ENCODE measurements at regions not wholly inside any gene's neighbourhood (a gene's known extent, or its start where the extent isn't known, plus 50 kb on each side); places are given as distances from the start of the nearest gene placed in this dataset.

DNA sequence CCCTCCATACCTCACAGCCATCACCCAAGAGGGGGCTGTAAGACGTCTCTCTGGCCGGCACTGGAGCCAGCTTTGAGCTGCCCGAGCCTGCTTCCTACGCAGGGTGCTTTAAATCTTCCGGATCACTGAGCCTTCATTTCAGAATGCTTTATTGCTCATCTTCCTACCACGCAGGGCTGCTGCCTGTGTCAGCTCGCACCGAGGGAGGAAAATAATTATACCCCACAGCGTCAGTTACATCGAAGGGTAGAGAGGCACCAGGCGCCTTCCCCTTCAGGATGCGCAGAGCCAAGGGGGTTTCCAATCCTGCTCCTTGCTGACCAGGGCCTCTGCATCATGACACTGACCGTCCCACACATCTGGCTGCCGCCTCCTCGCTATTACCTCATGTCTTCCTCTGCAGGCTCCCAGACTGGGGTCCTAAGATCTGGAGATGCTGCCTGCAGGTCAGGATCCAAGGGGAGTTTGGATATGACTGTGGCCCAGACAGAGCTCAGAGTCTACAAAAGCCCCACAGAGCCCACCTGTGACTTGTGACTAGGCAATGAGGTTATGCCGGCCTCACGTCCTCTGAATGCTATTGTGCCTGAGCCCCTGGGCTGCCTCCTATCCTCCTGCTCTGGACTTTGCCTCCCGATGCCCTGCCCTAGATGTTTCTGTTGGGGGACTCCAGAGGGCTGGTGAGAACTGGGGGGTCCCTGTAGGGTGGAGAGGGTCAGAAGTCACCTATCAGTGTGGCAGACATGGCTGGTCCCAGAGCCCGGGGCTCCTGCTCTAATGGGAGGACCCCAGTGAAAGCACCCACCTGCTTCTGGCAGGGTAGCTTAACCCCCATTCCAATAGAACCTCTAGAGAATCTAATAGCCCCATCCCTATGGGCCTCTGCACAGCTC lies 220.3 kb upstream of the RTL1 start:
- Histone ChIP-seq H3K27me3 (ENCODE audit: control insufficient read depth in 1 of 2, insufficient read depth in 2 of 2, low read length in 2 of 2) (peaks cover 7 to 64% of the 10 kb centered on the region in 2 experiments), H3K9ac (ENCODE audit: insufficient read depth, low read depth, low read length) (no peak overlapping the region), H3K4me1 (ENCODE audit: insufficient read depth, low read length) (no peaks in the 10 kb centered on the region), H3K79me2 (ENCODE audit: insufficient read depth, low read length) (no peaks in the 10 kb centered on the region), H3K27ac (ENCODE audit: extremely low read length, insufficient read depth, low read length) (no peak overlapping the region), H4K20me1 (ENCODE audit: insufficient read depth, low read length) (no peaks in the 10 kb centered on the region), H3K9me3 (ENCODE audit: low read length) (no peaks in the 10 kb centered on the region), H3K4me3 (replicated peaks in 1 of 3; ENCODE audit: insufficient read depth in 1 of 3, low read depth in 2 of 3, low read length in 3 of 3) (no peak overlapping the region), H3K36me3 (replicated peaks in 1 of 2; ENCODE audit: control insufficient read depth in 1 of 2, insufficient read depth in 2 of 2, low read length in 2 of 2) (no peaks in the 10 kb centered on the region), H2AFZ (ENCODE audit: low read length) (no peak overlapping the region), H3K4me2 (ENCODE audit: low read depth, low read length) (no peak overlapping the region)
- DNase-seq (ENCODE audit: low spot score) (no peak), FAIRE-seq (no peak), ATAC-seq (no peak)
- intact Hi-C loops (cut with micrococcal nuclease; ENCODE audit: unreplicated experiment) (no loop called here), in situ Hi-C loops (cut with HindIII; ENCODE audit: extremely low pct_ligation_motif_present, low pct_unique_long_range_greater_than_20kb) (no loop called here)
- CTCF ChIA-PET (ENCODE audit: low intra/inter-chr PET ratio, low total read pairs): no interaction called here
- no peak for TF ChIP-seq CEBPG (CRISPR knock-in tag; IDR thresholded peaks at IDR 0.05)
- TF ChIP-seq, protein P1, sequence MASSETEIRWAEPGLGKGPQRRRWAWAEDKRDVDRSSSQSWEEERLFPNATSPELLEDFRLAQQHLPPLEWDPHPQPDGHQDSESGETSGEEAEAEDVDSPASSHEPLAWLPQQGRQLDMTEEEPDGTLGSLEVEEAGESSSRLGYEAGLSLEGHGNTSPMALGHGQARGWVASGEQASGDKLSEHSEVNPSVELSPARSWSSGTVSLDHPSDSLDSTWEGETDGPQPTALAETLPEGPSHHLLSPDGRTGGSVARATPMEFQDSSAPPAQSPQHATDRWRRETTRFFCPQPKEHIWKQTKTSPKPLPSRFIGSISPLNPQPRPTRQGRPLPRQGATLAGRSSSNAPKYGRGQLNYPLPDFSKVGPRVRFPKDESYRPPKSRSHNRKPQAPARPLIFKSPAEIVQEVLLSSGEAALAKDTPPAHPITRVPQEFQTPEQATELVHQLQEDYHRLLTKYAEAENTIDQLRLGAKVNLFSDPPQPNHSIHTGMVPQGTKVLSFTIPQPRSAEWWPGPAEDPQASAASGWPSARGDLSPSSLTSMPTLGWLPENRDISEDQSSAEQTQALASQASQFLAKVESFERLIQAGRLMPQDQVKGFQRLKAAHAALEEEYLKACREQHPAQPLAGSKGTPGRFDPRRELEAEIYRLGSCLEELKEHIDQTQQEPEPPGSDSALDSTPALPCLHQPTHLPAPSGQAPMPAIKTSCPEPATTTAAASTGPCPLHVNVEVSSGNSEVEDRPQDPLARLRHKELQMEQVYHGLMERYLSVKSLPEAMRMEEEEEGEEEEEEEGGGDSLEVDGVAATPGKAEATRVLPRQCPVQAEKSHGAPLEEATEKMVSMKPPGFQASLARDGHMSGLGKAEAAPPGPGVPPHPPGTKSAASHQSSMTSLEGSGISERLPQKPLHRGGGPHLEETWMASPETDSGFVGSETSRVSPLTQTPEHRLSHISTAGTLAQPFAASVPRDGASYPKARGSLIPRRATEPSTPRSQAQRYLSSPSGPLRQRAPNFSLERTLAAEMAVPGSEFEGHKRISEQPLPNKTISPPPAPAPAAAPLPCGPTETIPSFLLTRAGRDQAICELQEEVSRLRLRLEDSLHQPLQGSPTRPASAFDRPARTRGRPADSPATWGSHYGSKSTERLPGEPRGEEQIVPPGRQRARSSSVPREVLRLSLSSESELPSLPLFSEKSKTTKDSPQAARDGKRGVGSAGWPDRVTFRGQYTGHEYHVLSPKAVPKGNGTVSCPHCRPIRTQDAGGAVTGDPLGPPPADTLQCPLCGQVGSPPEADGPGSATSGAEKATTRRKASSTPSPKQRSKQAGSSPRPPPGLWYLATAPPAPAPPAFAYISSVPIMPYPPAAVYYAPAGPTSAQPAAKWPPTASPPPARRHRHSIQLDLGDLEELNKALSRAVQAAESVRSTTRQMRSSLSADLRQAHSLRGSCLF (CRISPR knock-in tag; IDR thresholded peaks at IDR 0.05; ENCODE audit: borderline replicate concordance): no peak
- no peak for TF ChIP-seq SOX6 (IDR thresholded peaks at IDR 0.05)
- no peak for TF ChIP-seq SOX6 (CRISPR knock-in tag; IDR thresholded peaks at IDR 0.05)
- no peak for TF ChIP-seq GATA4 (IDR thresholded peaks at IDR 0.05; ENCODE audit: borderline replicate concordance, low read depth)
- TF ChIP-seq SIX1 (CRISPR knock-in tag; IDR thresholded peaks at IDR 0.05; ENCODE audit: borderline replicate concordance): no peak
- no peak for TF ChIP-seq CCDC6 (CRISPR knock-in tag; IDR thresholded peaks at IDR 0.05)
- no TSS peak for BruUV-seq (replicated peaks)
- 34% methylated on average over 14 of the region's 19 CpGs for WGBS (ENCODE audit: low lambda C conversion rate)
- POLR2A ChIA-PET: no interaction called here
